ENCODE measurements at regions not wholly inside any gene's neighbourhood (a gene's known extent, or its start where the extent isn't known, plus 50 kb on each side); places are given as distances from the start of the nearest gene placed in this dataset.

GRCh38 chr17:5798094-5798493 lies 213.8 kb upstream of the NLRP1 start:
- H2BK5ac ChIP-seq (ENCODE audit: insufficient read length, low read length), result no peak overlapping the region
- H3K27me3 Mint-ChIP-seq (ENCODE audit: low read depth), result peaks cover 24% of the 10 kb centered on the region
- no peak overlapping the region for H3K14ac ChIP-seq (ENCODE audit: insufficient read depth, low read length)
- H3K9ac ChIP-seq (ENCODE audit: extremely low read depth, insufficient read length, low read length), result no peak overlapping the region
- H3K56ac ChIP-seq (ENCODE audit: insufficient read length, low read depth, low read length), result no peak overlapping the region
- H2BK12ac ChIP-seq (ENCODE audit: insufficient read length, low read depth, low read length), result no peak overlapping the region
- H3K79me1 ChIP-seq (ENCODE audit: insufficient read depth, low read depth, low read length, poor library complexity, severe bottlenecking), result no peaks in the 10 kb centered on the region
- H3K9me3 Mint-ChIP-seq, result peaks cover 1 to 8% of the 10 kb centered on the region in 2 experiments
- H4K8ac ChIP-seq (replicated peaks; ENCODE audit: insufficient read length, low read depth, low read length), result no peak overlapping the region
- no peaks in the 10 kb centered on the region for H4K20me1 ChIP-seq (ENCODE audit: control insufficient read depth, insufficient read depth, insufficient read length)
- H3K4me1 ChIP-seq (ENCODE audit: insufficient read depth, low read length), result peaks cover 10% of the 10 kb centered on the region; the same call in 1 of the 2 replicates
- no peak overlapping the region for H4K5ac ChIP-seq (ENCODE audit: insufficient read length, low read depth, low read length)
- H3K27ac ChIP-seq (ENCODE audit: insufficient read length, low read depth, low read length), result no peak overlapping the region
- H3K36me3 Mint-ChIP-seq (ENCODE audit: insufficient read depth in 1 of 3, low read depth in 3 of 3), result peaks cover 2 to 3% (median 3%) of the 10 kb centered on the region in 3 experiments; a peak in 6 of 7 replicates
- no peak overlapping the region for H2BK120ac ChIP-seq (ENCODE audit: low read depth, low read length, poor library complexity, severe bottlenecking)
- no peaks in the 10 kb centered on the region for H3K9me3 ChIP-seq (ENCODE audit: control insufficient read depth, low read depth, low read length)
- H3K23me2 ChIP-seq (ENCODE audit: insufficient read length, low read depth, low read length, poor library complexity, severe bottlenecking), result no peaks in the 10 kb centered on the region
- H4K91ac ChIP-seq (ENCODE audit: insufficient read length, low read depth, low read length), result no peak overlapping the region
- no peak overlapping the region for H3K18ac ChIP-seq (ENCODE audit: insufficient read length, low read depth, low read length)
- TF ChIP-seq, protein P1, sequence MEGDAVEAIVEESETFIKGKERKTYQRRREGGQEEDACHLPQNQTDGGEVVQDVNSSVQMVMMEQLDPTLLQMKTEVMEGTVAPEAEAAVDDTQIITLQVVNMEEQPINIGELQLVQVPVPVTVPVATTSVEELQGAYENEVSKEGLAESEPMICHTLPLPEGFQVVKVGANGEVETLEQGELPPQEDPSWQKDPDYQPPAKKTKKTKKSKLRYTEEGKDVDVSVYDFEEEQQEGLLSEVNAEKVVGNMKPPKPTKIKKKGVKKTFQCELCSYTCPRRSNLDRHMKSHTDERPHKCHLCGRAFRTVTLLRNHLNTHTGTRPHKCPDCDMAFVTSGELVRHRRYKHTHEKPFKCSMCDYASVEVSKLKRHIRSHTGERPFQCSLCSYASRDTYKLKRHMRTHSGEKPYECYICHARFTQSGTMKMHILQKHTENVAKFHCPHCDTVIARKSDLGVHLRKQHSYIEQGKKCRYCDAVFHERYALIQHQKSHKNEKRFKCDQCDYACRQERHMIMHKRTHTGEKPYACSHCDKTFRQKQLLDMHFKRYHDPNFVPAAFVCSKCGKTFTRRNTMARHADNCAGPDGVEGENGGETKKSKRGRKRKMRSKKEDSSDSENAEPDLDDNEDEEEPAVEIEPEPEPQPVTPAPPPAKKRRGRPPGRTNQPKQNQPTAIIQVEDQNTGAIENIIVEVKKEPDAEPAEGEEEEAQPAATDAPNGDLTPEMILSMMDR (conservative IDR thresholded peaks at IDR 0.05), result no peak
- no peak overlapping the region for H3K23ac ChIP-seq (ENCODE audit: insufficient read length, low read depth, low read length)
- no peak overlapping the region for H3T11ph ChIP-seq (ENCODE audit: low read length)
- no peak for DNase-seq
- peak overlapping the region in 1 of 3 experiments; percentile 32; a peak in 1 of 7 replicates for H3K27ac Mint-ChIP-seq
- WGBS (ENCODE audit: extremely low coverage, insufficient read length, low lambda C conversion rate), result no CpG with 5 or more reads among the region's 4 CpGs
- H3K4me1 Mint-ChIP-seq, result peaks cover 47 to 54% of the 10 kb centered on the region in 2 experiments
- H2AK5ac ChIP-seq (ENCODE audit: insufficient read length, low read length), result no peak overlapping the region
- no peak overlapping the region for H2BK20ac ChIP-seq (ENCODE audit: low read depth, low read length, poor library complexity, severe bottlenecking)
- H3K27me3 ChIP-seq (ENCODE audit: insufficient read depth, low read length), result no peaks in the 10 kb centered on the region
- peak overlapping the region; percentile 47 for H3K4me2 ChIP-seq (ENCODE audit: insufficient read depth, insufficient read length, low read length)
- no peak overlapping the region for H2AFZ ChIP-seq (ENCODE audit: low read length)
- no peaks in the 10 kb centered on the region for H3K79me2 ChIP-seq (ENCODE audit: insufficient read depth, low read length)
- H3K4me3 Mint-ChIP-seq, result peak overlapping the region in 1 of 2 experiments; percentile 17; a peak in 1 of 5 replicates
- no peak overlapping the region for H3K4ac ChIP-seq (ENCODE audit: low read depth, low read length)
- H2BK15ac ChIP-seq (ENCODE audit: low read depth, low read length), result no peak overlapping the region
